HG02610 (cell line): ENCODE measurements at regions not wholly inside any gene's neighbourhood (a gene's known extent, or its start where the extent isn't known, plus 50 kb on each side); places are given as distances from the start of the nearest gene placed in this dataset.
"Not testable (repeated sequence)": the region's sequence is repeated elsewhere in the genome, so short reads cannot be mapped to it uniquely, and the experiment has no call there.

Experiments used
- ATAC-seq: cut with Tn5 transposase; IDR thresholded peaks from one replicate; pipeline ENCODE4 v1.9.1; 2021; ENCODE audit warnings: mild to moderate bottlenecking, moderate library complexity; ENCODE audit not compliant: unreplicated experiment

- ATAC-seq: no peak
Observed at GRCh38 chr2:57465067-57465466, 581.5 kb upstream of the VRK2 start.

GRCh38 chr2:57465967-57466366 lies 580.6 kb upstream of the VRK2 start:
- no peak for ATAC-seq

- no peak for ATAC-seq
Observed at GRCh38 chr2:57475391-57475790, 571.2 kb upstream of the VRK2 start.

- peak; percentile 74 for ATAC-seq
Observed at GRCh38 chr2:57479981-57480380, 566.6 kb upstream of the VRK2 start.

GRCh38 chr2:57488061-57488460 lies 558.5 kb upstream of the VRK2 start:
- ATAC-seq: no peak

GRCh38 chr2:57490741-57491140 lies 555.9 kb upstream of the VRK2 start:
- ATAC-seq: no peak

GRCh38 chr2:57491213-57491612 lies 555.4 kb upstream of the VRK2 start:
- no peak for ATAC-seq

GRCh38 chr2:57493966-57494365 lies 552.6 kb upstream of the VRK2 start:
- ATAC-seq: not testable (repeated sequence)

- peak; percentile 61 for ATAC-seq
Observed at GRCh38 chr2:57497489-57498096, 549.0 kb upstream of the VRK2 start.

- no peak for ATAC-seq
Observed at GRCh38 chr2:57504787-57505186, 541.8 kb upstream of the VRK2 start.

GRCh38 chr2:57509189-57509588 lies 537.4 kb upstream of the VRK2 start:
- ATAC-seq: no peak

GRCh38 chr2:57510704-57511103 lies 535.9 kb upstream of the VRK2 start:
- no peak for ATAC-seq

GRCh38 chr2:57515366-57515765 lies 531.2 kb upstream of the VRK2 start:
- no peak for ATAC-seq

GRCh38 chr2:57516698-57517340 lies 529.8 kb upstream of the VRK2 start:
- ATAC-seq: peak; percentile 87

GRCh38 chr2:57523304-57523703 lies 523.3 kb upstream of the VRK2 start:
- ATAC-seq: no peak

GRCh38 chr2:57527685-57528084 lies 518.9 kb upstream of the VRK2 start:
- no peak for ATAC-seq

- ATAC-seq: no peak
Observed at GRCh38 chr2:57528499-57528898, 518.1 kb upstream of the VRK2 start.

- ATAC-seq: no peak
Observed at GRCh38 chr2:57534358-57534757, 512.2 kb upstream of the VRK2 start.

- no peak for ATAC-seq
Observed at GRCh38 chr2:57536535-57537231, 509.9 kb upstream of the VRK2 start.

GRCh38 chr2:57539761-57540160 lies 506.8 kb upstream of the VRK2 start:
- ATAC-seq: no peak

- no peak for ATAC-seq
Observed at GRCh38 chr2:57542081-57542480, 504.5 kb upstream of the VRK2 start.

GRCh38 chr2:57543211-57543610 lies 503.4 kb upstream of the VRK2 start:
- no peak for ATAC-seq
